K562 (cell line): ENCODE measurements at regions not wholly inside any gene's neighbourhood (a gene's known extent, or its start where the extent isn't known, plus 50 kb on each side); places are given as distances from the start of the nearest gene placed in this dataset.

ENCODE experiments used
- FOXO4 ChIP-seq: fragments of 450-650 bp; formaldehyde crosslinking; IDR thresholded peaks from 2 replicates; pipeline ENCODE4 v1.4.0; 2020; ENCODE audit warnings: mild to moderate bottlenecking, moderate library complexity
- KLF16 ChIP-seq: IDR thresholded peaks from 2 replicates; pipeline ENCODE4 v1.6.1; 2016; ENCODE audit warnings: antibody characterized with exemption
- MBD2 ChIP-seq: sonication (generic); IDR thresholded peaks from 2 replicates; pipeline ENCODE4 v1.6.1; 2016; ENCODE audit warnings: low read depth, borderline replicate concordance
- MGA ChIP-seq: fragments of 450-650 bp; IDR thresholded peaks from 2 replicates; pipeline ENCODE4 v1.6.1; 2016; ENCODE audit warnings: mild to moderate bottlenecking, moderate library complexity
- TCF3 ChIP-seq: sonication (generic); formaldehyde crosslinking; IDR thresholded peaks from 2 replicates; pipeline ENCODE4 v1.4.0; 2020; ENCODE audit warnings: mild to moderate bottlenecking, missing genetic modification reagents
- XRCC4 ChIP-seq: IDR thresholded peaks from one replicate; pipeline ENCODE4 v1.6.1; 2011; ENCODE audit not compliant: insufficient read depth, insufficient read length; ENCODE audit errors: extremely low read depth
- ZBTB34 ChIP-seq: fragments of 250-450 bp; sonication (Bioruptor Pico); IDR thresholded peaks from 2 replicates; pipeline ENCODE4 v1.8.0; 2021; ENCODE audit warnings: mild to moderate bottlenecking, moderate library complexity
- ZNF3 ChIP-seq: fragments of 250-450 bp; sonication (Bioruptor Pico); IDR thresholded peaks from 2 replicates; pipeline ENCODE4 v1.5.0; 2021; ENCODE audit warnings: mild to moderate bottlenecking, moderate library complexity
- TF ChIP-seq, protein P1 (sequence below): sonication (generic); formaldehyde crosslinking; IDR thresholded peaks from 2 replicates; pipeline ENCODE4 v1.8.0; 2022; ENCODE audit warnings: mild to moderate bottlenecking, missing genetic modification reagents, borderline replicate concordance

- TF ChIP-seq ZBTB34 (CRISPR knock-in tag) = no peak
- TF ChIP-seq ZNF3 = no peak
- TF ChIP-seq, protein P1, sequence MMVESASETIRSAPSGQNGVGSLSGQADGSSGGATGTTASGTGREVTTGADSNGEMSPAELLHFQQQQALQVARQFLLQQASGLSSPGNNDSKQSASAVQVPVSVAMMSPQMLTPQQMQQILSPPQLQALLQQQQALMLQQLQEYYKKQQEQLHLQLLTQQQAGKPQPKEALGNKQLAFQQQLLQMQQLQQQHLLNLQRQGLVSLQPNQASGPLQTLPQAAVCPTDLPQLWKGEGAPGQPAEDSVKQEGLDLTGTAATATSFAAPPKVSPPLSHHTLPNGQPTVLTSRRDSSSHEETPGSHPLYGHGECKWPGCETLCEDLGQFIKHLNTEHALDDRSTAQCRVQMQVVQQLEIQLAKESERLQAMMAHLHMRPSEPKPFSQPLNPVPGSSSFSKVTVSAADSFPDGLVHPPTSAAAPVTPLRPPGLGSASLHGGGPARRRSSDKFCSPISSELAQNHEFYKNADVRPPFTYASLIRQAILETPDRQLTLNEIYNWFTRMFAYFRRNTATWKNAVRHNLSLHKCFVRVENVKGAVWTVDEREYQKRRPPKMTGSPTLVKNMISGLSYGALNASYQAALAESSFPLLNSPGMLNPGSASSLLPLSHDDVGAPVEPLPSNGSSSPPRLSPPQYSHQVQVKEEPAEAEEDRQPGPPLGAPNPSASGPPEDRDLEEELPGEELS (CRISPR knock-in tag) = no peak
- TF ChIP-seq XRCC4 = no peak
- TF ChIP-seq MBD2 = no peak
- no peak for TF ChIP-seq KLF16
- no peak for TF ChIP-seq TCF3 (CRISPR knock-in tag)
- no peak for TF ChIP-seq MGA
- TF ChIP-seq FOXO4 (CRISPR knock-in tag) = no peak
Measured at GRCh38 chr4:33072298-33073089, 2352.3 kb downstream of the PCDH7 start (continued).
